ENCODE measurements at regions not wholly inside any gene's neighbourhood (a gene's known extent, or its start where the extent isn't known, plus 50 kb on each side); places are given as distances from the start of the nearest gene placed in this dataset.

DNA sequence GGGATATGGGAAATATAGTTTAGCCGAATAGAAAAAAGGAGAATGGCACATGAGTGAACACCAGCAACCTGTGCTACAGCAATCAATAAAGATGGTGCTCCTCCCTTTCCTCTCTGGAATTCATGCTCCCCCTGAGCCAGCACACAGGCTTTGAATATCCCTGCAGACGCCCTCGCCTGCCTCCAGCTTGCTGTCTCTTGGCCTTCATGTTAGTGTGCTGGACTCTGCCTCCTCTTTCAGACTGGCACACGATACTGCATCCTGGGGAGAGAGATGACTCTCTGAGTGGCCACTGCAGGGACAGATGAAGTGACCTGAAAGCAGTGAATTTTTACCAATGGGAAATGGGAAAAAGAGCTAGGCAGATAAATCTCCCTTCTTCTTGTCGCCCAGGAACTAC is 498.6 kb upstream of the SALL1 start:
- no TSS peak for BruUV-seq (replicated peaks)
- ChIA-PET CTCF (no interaction called here), RAD21 (ENCODE audit: low non-redundant PET in 1 of 2, low total read pairs in 2 of 2, uncharacterized antibody in 2 of 2, unreplicated experiment in 2 of 2) (no interaction called here), POLR2A (no interaction called here)
- intact Hi-C loops (cut with micrococcal nuclease) = no loop called here
- ATAC-seq = no peak
- DNase-seq (ENCODE audit: low read depth, low spot score) = no peak
- no peaks in the 10 kb centered on the region for H4K20me1 ChIP-seq (ENCODE audit: insufficient read depth)
- H3K27me3 ChIP-seq (ENCODE audit: insufficient read depth, low read length) = no peaks in the 10 kb centered on the region
- TF ChIP-seq POLR2AphosphoS5 (IDR thresholded peaks at IDR 0.05; ENCODE audit: low read depth, low read length) = no peak
- TF ChIP-seq YY1 (IDR thresholded peaks at IDR 0.05; ENCODE audit: extremely low read depth, insufficient replicate concordance, low read depth, low read length) = no peak
- TF ChIP-seq, protein P1, sequence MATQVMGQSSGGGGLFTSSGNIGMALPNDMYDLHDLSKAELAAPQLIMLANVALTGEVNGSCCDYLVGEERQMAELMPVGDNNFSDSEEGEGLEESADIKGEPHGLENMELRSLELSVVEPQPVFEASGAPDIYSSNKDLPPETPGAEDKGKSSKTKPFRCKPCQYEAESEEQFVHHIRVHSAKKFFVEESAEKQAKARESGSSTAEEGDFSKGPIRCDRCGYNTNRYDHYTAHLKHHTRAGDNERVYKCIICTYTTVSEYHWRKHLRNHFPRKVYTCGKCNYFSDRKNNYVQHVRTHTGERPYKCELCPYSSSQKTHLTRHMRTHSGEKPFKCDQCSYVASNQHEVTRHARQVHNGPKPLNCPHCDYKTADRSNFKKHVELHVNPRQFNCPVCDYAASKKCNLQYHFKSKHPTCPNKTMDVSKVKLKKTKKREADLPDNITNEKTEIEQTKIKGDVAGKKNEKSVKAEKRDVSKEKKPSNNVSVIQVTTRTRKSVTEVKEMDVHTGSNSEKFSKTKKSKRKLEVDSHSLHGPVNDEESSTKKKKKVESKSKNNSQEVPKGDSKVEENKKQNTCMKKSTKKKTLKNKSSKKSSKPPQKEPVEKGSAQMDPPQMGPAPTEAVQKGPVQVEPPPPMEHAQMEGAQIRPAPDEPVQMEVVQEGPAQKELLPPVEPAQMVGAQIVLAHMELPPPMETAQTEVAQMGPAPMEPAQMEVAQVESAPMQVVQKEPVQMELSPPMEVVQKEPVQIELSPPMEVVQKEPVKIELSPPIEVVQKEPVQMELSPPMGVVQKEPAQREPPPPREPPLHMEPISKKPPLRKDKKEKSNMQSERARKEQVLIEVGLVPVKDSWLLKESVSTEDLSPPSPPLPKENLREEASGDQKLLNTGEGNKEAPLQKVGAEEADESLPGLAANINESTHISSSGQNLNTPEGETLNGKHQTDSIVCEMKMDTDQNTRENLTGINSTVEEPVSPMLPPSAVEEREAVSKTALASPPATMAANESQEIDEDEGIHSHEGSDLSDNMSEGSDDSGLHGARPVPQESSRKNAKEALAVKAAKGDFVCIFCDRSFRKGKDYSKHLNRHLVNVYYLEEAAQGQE (IDR thresholded peaks at IDR 0.05; ENCODE audit: low read depth) = no peak
- TF ChIP-seq CEBPB (IDR thresholded peaks at IDR 0.05; ENCODE audit: low read depth) = no peak
- TF ChIP-seq, protein P2, sequence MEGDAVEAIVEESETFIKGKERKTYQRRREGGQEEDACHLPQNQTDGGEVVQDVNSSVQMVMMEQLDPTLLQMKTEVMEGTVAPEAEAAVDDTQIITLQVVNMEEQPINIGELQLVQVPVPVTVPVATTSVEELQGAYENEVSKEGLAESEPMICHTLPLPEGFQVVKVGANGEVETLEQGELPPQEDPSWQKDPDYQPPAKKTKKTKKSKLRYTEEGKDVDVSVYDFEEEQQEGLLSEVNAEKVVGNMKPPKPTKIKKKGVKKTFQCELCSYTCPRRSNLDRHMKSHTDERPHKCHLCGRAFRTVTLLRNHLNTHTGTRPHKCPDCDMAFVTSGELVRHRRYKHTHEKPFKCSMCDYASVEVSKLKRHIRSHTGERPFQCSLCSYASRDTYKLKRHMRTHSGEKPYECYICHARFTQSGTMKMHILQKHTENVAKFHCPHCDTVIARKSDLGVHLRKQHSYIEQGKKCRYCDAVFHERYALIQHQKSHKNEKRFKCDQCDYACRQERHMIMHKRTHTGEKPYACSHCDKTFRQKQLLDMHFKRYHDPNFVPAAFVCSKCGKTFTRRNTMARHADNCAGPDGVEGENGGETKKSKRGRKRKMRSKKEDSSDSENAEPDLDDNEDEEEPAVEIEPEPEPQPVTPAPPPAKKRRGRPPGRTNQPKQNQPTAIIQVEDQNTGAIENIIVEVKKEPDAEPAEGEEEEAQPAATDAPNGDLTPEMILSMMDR (IDR thresholded peaks at IDR 0.05 in 2 of 3, conservative IDR thresholded peaks at IDR 0.05 in 1 of 3; ENCODE audit: borderline replicate concordance in 1 of 3, insufficient read depth in 1 of 3, low read depth in 2 of 3, low read length in 2 of 3) = no peak
- no peak for TF ChIP-seq SP1 (IDR thresholded peaks at IDR 0.05; ENCODE audit: low read depth)
- TF ChIP-seq FOSL1 (IDR thresholded peaks at IDR 0.05; ENCODE audit: low read depth) = no peak
- no peak for TF ChIP-seq EZH2 (IDR thresholded peaks at IDR 0.05)
- TF ChIP-seq ZNF274 (IDR thresholded peaks at IDR 0.05; ENCODE audit: low read depth, low read length) = no peak
- no peak for TF ChIP-seq SIN3A (IDR thresholded peaks at IDR 0.05; ENCODE audit: low read depth)
- no peak for TF ChIP-seq EGR1 (IDR thresholded peaks at IDR 0.05; ENCODE audit: low read depth)
- TF ChIP-seq RAD21 (IDR thresholded peaks at IDR 0.05; ENCODE audit: low read depth) = no peak
- TF ChIP-seq JUND (IDR thresholded peaks at IDR 0.05) = no peak
- no peak for TF ChIP-seq ELF1 (IDR thresholded peaks at IDR 0.05; ENCODE audit: borderline replicate concordance, low read depth)
- H3K36me3 ChIP-seq (ENCODE audit: control insufficient read depth in 1 of 2, insufficient read depth in 2 of 2, low read length in 2 of 2) = no peaks in the 10 kb centered on the region
- no peak overlapping the region for H2AFZ ChIP-seq (ENCODE audit: low read depth, low read length, poor library complexity, severe bottlenecking)
- H3K9me2 ChIP-seq (ENCODE audit: insufficient read depth) = no peaks in the 10 kb centered on the region
- H3K9ac ChIP-seq (ENCODE audit: low read length) = no peak overlapping the region
- H3K27ac ChIP-seq (ENCODE audit: low read depth, low read length) = no peak overlapping the region
- H3K4me1 ChIP-seq (ENCODE audit: control insufficient read depth in 1 of 2, insufficient read depth in 2 of 2, low read length in 2 of 2) = no peaks in the 10 kb centered on the region
- H3K79me2 ChIP-seq (ENCODE audit: insufficient read depth, low read length) = no peaks in the 10 kb centered on the region
- H3K4me3 ChIP-seq (replicated peaks in 1 of 2; ENCODE audit: low read depth in 1 of 2, low read length in 2 of 2) = no peak overlapping the region
- peaks cover 0 to 9% of the 10 kb centered on the region in 2 experiments; a peak in 2 of 4 replicates for H3K9me3 ChIP-seq (ENCODE audit: control insufficient read depth in 1 of 2, insufficient read depth in 1 of 2, low read depth in 1 of 2, low read length in 2 of 2)
- no peak overlapping the region for H3K4me2 ChIP-seq (ENCODE audit: low read length)
